Germinal center (tissue), 1 donor: ENCODE measurements at regions not wholly inside any gene's neighbourhood (a gene's known extent, or its start where the extent isn't known, plus 50 kb on each side); places are given as distances from the start of the nearest gene placed in this dataset.
A peak's percentile ranks its signal among the peaks of the same experiment; 100 is the strongest.

ENCODE experiments used
- DNase-seq: peaks from one replicate; pipeline ENCODE4 v3.0.0; 2012; ENCODE audit warnings: mixed read lengths, low spot score

DNA sequence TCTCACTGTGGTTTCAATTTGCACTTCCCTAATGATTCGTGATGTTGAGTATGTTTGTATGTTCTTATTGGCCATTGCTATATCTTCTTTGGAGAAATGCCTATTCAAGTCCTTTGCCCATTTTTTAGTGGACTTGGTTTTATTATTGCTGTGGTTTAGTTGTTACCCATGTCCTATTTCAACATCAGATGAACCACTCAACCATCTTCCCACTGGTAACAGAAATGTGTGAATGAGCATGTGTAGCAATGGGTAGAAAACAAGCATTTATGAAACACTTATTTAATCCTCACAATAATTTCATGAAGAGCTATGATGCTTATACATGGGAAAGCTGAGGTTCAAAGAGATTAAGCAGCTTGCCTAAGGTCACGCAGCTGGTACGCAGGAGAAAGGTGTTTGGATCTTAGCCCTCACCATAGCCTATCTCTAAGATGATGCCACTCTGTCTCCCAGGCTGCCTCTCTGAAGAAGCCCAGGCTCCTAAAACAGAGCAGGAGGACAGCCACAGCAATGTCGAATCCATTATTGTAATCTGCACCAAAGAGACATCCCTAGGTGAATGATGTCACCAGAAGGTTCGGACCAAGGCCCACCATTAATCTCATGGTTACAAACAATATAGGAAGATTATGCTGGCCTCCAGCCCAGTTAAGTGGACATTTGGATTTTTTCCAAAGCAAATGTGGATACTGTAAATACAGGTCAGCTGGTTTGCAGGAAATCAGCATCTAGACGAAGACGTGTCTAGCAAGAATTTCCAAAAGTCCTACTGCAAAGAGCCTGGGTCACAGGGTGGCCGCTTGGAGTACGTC is 447.6 kb upstream of the ZMIZ1 start:
- no peak for DNase-seq

DNA sequence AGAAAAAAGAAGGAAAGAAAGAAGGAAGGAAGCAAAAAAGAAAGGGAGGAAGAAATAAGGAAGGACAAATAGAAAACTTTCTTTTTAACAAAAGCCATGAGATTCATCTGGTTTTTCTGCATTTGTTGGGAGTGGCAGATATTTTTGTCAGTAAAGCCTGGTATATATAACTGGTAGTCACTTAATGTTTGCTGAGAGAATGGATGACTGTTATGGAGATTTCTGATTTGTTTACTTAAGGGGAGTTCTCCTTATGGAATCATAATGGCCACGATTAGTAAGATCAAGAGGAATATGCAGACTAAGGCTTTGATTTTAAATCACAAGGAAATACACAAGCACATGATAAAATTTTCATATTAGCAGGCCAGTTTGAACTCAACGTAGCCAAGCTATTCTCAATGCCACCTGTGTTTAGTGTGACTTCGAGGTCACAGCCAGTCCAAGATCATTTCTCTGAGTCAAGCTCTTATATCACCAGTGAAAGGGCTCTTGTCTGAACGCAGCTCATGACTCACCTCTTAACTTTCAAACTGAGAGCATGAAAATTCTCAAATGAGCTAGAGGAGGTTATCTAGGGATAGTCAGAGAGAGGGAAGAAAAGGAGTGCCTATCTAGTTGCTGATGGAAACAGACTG is 445.1 kb upstream of the ZMIZ1 start:
- no peak for DNase-seq

DNA sequence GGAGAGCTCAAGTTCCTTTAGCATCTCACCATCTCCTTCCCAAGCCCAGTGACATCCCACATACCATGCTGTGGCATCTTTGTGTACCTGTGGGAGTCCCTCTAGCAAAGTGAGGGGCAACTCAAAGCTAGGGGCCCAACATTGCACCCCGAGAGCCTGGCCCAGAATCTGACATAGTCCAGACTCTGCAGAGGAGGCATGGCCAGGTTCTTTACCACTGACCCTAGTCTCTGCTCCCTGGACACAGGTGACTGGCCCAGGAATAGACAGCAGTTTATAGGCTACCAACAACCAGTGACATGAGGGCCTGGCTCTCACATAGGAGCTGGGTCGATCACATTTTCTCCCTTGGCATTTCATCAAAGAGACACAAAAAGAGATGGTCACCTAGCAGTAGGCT is 444.0 kb upstream of the ZMIZ1 start:
- no peak for DNase-seq

DNA sequence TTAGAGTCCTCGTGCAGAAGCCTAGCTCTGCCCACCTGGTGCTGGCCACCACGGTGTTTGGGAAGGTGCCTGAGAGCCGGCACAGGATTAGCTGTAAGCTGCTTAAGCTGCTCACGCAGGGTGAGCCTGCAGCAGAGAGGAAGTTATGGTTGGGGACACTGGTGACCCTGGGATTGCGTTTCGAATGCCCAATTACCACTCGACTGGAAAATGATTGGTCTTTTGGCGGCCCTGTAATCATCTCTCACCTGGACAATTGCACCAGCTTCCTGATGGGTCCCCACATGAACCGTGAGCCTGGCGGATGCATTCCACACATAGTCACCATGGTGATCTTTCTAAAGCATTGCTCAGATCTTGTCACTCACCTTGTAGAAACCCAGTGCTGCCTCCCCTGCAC is 442.3 kb upstream of the ZMIZ1 start:
- no peak for DNase-seq

DNA sequence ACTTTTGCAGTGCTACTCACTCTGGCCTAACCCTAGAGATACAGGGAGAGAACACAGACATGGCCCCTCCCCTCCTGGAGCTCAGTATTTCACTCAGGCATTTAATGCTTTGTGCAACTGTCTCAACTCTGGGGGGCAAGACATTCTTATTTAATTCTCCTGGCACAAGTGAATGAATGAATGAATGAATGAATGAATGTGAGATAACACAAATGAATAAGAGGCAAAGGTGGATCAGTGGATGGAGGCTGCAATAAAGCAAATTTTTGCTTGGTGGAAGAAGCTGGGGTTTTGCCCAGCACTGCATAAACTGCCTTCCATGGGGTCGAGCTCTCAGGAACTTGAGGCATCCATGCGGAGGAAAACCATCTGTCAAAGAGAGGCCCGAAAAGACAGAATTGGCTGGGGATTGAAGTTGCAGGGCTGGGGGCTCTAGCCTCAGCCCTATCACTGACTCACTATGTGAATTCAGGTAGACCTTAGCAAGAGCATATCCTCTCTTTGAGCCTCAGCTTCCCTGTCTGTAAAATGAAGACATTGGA is 441.4 kb upstream of the ZMIZ1 start:
- DNase-seq: no peak

DNA sequence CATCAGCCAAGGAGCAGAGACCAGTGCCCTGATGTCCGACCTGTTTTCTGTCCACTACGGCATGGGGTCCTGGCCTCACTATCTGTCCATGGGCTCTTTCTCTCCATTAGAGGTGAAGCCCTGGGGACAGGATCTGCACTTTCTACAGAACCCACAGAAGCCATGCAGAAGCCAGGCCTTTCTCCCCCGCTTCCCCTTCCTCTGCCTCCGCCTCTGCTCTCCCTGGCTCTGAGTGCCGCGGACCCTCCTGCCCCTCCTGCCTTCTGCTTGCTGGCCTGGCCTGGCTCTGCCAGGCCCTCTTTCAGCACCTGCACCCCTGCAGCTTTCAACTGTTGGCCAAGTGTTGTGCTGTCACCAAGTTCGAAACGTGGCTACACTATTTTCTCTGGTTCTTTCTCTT is 439.8 kb upstream of the ZMIZ1 start:
- no peak for DNase-seq

DNA sequence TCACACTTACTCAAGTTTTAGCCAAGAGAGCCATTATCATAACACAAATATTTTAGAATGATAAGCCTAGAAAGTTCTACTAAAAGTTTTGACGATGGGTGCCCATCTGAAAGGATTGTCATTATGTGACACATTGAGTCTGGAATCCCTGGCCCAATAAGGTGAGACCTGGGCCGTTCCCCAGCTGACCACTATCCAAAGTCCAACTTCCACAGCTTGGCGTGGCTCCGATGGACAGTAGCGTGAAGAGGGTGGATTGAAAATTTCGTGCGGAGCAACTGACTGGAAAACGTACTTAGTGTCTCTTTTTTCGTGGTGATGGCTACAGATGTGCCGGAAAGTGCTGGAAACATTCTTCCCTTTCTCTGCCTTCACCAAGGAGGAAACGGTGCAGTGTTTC is 439.0 kb upstream of the ZMIZ1 start:
- no peak for DNase-seq

DNA sequence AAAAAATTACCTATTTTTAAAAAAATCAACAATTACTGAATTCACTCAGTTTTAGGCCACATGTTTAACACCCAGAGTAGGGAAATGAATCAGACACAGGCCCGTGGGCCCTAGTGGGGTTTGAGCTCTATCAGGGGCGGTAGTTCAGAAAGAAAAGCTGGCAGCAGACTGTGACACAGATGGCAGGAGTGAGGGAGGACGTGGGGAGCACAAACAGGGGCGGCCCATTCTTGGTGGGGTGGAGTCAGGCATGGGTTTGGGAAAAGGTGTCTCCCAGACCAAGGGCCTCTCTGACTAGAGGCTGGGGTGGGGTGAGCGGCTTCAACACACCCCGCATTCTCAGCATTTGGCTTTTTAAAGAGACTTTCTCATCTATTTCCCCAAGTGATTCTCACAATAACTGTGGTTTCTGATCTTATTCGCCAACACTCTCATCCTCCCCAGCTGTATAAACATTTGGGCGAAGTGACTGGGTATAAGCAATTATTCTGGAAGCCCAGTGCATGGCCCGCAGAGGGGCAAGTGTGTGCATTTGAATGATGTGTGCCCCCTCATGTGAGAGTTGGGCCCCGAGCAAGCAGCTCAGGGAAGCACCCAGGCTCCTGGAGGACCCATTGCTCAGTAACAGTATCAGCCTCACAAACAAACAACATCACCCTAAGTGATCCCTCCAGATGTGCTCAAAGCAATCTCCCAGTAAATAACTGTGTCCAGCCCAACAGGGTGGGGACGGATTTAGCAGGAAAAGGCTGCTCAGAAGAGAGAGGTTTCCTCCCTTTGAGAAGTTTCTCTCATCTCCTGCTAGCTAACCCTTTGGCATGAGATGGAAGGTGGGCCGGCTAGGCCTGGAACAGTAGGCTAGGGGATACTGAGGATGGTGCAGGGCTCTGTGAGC is 437.6 kb upstream of the ZMIZ1 start:
- no peak for DNase-seq

DNA sequence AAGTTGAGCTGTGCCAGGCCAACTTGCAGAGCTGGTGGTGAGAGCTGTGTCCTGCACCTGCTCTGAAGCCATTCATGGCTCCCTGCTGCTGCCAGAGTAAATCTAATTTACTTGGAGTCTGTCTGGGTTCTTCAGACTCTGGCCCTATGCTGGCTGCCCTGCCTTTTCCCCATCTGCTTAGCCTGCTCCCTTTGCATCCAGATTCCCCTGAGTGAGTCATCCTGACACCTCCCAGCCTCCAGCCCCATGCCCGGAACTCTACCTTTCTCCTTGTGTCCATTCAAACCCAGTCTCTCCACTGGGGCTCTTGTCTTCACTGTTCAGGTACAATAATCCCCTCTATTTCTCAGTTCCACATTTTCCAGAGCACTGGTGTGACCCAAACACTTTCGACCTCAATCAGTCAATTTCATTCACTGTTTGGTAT is 434.4 kb upstream of the ZMIZ1 start:
- DNase-seq: no peak

DNA sequence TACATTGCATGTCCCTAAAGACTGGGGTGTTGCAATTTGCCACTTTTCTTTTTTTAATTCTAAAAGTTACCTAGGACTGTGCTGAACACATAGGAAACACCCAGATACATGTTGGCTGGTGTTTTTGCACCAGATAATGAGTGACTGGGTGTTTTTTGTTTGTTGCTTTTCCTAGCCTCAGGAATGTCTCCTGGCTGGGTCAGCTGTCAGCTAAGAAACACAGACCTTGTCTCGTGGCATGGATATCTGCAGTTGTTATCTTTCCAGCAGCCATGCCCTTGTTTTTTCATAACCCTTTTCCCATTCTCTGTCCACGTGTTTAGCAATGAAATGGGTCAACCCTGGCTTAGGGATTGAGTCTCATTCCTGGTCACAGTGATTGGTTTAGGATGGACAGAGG is 433.9 kb upstream of the ZMIZ1 start:
- DNase-seq: no peak

DNA sequence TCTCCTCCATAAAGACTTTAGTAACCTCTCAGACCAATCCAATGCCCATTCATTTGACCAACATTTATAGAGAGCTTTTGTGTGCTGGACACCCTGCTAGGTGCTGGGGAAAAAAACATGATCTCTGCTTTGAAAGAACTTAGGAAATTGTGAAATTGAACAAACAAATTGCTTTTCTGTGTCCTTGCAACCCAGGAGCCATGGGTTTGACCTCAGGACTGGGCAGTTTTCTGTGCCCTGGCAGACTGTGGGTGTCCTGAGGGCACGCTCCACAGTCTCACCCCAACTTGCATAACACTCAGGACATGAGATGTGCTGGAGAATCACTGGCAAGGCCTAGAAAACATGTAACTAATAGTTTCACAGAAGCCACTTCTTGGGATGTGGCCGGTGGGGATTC is 429.1 kb upstream of the ZMIZ1 start:
- DNase-seq: no peak

DNA sequence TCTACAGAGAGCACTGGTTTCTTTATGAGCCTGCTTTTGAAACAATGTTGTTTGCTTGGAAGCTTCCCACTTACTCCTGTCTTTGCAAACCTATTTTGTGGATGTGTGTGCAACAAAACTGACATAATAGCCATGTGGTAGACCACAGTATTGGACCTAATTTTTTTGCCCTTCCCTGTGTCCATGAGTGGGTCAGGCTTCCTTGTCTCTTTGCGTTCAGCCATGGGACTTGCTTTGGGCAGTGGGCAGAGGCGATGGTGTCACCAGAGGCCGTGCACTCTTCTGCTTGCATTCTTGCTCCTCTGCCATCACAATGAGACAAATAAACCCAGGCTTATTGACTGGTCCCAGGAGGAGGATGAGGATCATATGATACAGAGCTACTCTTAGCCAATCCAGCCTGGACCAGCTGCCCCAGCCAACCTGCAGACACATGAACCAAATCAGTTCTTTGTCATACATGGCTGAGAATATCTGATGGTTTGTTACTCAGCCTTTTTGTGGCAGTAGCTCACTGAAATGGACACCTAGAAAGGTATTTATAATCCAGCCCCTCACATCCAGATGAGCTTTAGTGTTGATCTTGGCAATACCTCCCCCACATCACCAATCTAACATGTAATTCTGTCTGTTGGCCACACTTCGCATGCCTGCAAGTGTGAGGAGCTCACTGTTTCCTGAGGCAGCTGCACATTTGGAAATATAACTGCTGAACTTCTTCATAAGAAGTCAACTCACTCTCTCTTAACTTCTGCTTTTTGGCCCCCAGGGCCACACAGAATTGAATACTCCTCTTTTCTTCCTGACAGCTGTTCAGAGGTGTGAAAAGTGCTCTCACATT is 427.8 kb upstream of the ZMIZ1 start:
- DNase-seq: peak; percentile 47

DNA sequence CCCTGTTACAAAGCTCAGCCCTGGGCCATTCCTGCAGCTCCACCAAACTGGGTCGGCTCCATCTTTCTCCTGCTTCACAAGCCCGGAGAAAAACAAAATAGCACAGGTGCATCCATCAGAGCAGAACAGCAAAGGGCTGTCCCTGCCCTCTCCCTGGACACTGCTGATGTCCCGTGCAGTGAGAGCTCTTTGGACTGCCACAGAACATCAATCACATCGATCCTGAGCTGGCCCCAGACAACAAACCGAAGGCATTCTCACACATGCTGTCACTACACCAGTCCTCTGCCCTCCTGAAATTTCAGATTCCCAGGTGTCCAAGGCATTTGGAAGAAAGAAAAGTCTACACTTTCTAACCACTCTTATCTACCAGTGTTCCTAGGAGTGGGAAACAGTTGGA is 427.1 kb upstream of the ZMIZ1 start:
- DNase-seq: no peak

DNA sequence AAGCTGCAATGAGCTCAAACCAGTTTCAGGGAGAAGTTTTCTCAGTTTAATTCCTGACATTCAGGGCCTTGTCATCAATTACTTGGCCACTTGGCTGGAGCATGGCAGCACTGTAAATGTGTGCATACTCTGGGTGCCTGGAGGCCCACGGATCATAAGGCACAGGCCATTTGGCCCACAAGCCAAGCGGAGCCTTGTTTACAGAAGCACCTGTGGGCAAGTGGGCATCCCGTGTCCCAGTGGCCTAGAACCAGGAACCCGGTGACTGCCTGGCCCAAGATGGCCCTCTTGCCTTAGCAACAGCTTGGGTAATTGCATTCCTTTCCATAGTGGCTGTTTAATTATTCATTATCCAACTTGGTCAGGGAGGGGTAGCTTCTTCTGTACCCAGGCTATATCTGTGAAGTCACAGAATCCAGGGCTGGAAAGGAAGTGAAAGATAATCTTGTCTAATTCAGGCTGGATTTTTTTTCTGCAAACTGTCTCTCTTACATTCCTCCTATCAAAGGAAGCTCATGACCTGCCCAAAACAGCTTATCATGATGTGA is 426.4 kb upstream of the ZMIZ1 start:
- no peak for DNase-seq

DNA sequence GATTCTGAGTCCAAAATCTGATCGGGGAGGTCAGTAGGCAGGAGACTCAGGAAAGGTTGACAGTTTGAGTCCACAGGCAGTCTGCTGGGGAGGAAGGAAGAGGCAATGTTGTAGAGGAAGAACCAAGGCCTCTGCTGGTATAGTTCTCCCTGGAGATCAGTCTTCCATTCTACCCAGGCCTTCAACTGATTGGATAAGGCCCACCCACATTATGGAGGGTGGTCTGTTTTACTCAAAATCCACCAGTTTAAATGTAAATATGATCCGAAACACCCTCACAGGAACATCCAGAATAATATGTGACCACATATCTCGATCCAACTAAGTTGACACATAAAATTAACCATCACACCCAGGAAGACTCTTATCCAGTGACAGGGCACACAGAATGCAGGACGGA is 425.3 kb upstream of the ZMIZ1 start:
- no peak for DNase-seq

DNA sequence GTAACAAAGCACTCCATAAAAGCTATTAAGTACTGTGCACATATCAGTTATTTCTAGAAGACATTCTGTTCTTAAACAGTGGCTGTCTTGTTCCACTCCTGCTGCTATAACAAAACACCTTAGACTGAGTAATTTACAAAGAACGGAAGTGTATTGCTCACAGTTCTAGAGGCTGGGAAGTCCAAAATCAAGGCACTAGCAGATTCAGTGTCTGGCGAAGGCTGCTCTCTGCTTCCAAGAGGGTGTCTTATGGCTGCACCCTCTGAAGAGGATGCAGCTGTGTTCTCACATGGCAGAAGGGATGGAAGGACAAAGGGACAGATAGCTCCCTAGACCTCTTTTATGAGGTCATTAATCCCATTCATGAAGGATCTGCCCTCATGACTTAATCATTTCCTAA is 424.2 kb upstream of the ZMIZ1 start:
- no peak for DNase-seq

DNA sequence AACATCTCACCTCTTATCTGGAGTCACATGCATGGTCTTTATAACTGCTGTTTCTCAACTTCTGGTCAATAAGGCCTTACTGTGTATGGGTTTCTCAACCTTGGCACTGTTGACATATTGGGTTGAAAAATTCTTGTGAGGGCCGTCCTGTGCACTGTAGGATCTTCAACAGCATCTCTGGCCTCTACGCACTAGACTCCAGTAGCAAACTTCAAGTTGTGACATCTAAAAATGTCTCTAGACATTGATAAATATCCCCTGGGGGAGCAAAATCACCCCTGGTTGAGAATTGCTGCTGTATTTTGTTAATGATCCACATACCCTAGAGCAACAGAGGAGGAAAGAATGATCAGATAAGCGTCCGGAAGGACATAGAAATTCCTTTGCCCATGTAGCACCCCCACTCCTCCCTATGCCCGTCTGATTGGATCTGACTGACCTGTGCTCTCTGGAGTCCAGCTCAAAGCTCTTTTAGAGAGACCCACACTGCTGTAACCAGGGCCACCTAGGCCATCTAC is 423.5 kb upstream of the ZMIZ1 start:
- no peak for DNase-seq

DNA sequence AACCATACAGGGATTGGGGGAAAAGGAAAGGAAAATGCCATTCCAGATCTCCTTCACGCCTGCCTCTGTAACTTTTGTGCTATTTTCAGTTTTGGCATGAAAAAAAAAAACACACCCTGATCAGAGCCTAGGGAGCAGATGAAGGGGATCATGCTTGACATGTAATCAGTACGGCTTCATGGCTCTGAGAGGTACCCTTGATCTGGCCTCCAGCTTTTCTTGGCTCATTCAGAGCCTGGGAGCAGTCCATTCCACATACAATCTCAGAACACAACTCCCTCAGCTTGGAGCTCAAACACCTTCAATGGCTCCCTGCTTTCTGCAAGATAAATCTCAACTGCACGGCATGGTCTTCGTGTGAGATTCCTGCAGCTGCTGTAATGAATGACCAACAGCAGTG is 422.8 kb upstream of the ZMIZ1 start:
- no peak for DNase-seq

DNA sequence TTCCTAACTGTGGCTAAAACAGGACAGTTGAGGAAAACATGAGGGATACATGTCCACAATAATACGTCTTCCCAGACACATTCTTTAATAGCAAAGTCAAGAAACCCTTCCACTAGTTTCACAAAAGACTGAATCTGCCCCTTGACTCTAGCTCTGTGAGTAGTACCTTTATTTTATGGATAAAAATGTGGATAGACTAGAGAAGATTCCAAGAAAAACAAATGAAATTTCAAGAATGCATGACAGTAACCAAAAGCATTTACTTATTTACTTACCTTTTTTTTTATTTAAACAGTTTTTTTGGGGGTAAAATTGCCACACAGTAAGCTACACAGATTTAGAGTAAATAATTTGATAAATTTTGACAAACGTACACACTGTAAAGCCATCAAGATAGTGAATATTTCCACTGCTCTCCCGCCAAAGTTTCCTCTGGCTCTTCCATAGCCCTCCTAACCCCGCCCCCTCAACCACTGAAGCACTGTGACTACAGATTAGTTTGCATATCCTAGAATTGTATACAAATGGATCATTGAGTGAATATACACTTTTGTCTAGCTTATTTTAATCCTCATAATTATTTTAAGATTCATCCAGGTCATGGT is 420.4 kb upstream of the ZMIZ1 start:
- DNase-seq: no peak

DNA sequence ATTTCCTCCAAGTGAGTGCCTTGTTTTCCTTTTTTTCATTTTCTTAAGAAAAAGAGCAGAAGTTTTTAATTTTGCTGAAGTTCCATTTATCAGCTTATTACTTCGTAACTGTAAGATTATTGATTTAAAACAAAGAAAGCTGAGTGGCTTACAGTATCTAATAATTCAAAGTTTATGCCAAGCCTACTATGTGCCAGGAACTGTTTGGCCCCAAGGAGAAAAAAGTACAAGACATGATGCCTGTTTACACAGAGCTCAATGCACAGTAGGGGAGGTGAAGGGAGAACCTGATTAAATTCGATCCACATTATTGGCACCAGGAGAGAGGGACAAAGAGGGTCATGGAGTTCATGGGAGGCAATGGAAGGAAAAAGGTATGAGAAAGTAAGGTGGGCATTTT is 419.3 kb upstream of the ZMIZ1 start:
- DNase-seq: no peak

DNA sequence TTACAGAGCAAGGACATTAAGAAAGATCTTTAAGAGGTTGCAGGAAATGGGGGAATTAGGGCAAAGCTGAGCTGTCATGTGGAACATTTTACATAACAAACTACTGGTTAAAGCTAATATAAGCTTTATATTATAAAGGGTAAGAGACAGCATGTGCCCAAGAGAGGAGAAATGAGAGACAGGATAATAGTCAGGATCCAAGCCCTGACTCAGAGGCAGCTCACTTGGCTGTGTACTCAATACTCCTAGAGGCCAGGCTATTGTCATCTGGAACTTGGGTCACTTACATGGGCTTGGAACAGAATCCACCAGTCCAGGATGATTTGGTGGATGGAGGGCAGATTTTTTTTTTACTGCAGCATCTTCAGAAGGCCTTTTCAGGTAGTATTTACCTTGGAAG is 418.6 kb upstream of the ZMIZ1 start:
- DNase-seq: no peak
